IMR-90 (cell line): ENCODE measurements at regions not wholly inside any gene's neighbourhood (a gene's known extent, or its start where the extent isn't known, plus 50 kb on each side); places are given as distances from the start of the nearest gene placed in this dataset.

Source experiments
- ATAC-seq: fragments of 200-7000 bp; cut with Tn5 transposase; 2 replicates; pipeline ENCODE4 v1.9.1; 2020; ENCODE audit warnings: low read depth, mild to moderate bottlenecking, moderate library complexity
- BruUV-seq: library from RNA; stranded (reverse); fragments of 400-500 nt; replicated peaks from 2 replicates; lab custom pipeline; 2021; lab: Mats Ljungman, UMichigan
- CTCF ChIA-PET: fragments of 300-600 bp; formaldehyde crosslinking; extraction: SDS; loops from one replicate; lab custom pipeline; 2021; ENCODE audit warnings: antibody characterized with exemption; lab: Yijun Ruan, JAX
- POLR2A ChIA-PET: fragments of 300-600 bp; sonication (Branson Sonifier 250); formaldehyde crosslinking; loops from one replicate; lab custom pipeline; 2022; ENCODE audit warnings: antibody characterized with exemption; ENCODE audit not compliant: unreplicated experiment; lab: Charles Lee
- DNase-seq: peaks from one replicate; pipeline ENCODE4 v3.0.0; 2013
- H2AFZ ChIP-seq: replicated peaks from 2 replicates; pipeline ENCODE3; 2013; ENCODE audit warnings: low read length, mild to moderate bottlenecking; ENCODE audit not compliant: poor library complexity
- H2AK5ac ChIP-seq: 2 replicates; pipeline ENCODE4 v1.6.1; 2013; ENCODE audit warnings: low read depth, low read length, inconsistent platforms
- H2AK9ac ChIP-seq: replicated peaks from 2 replicates; pipeline ENCODE3; 2013; ENCODE audit warnings: mild to moderate bottlenecking, low read depth, low read length, moderate library complexity; ENCODE audit not compliant: poor library complexity
- H2BK120ac ChIP-seq: 2 replicates; pipeline ENCODE4 v1.6.1; 2013; ENCODE audit warnings: low read depth, low read length, inconsistent platforms
- H2BK15ac ChIP-seq: 3 replicates; pipeline ENCODE4 v1.6.1; 2013; ENCODE audit warnings: low read depth, low read length, inconsistent platforms
- H2BK20ac ChIP-seq: 2 replicates; pipeline ENCODE4 v1.6.1; 2013; ENCODE audit warnings: low read depth, mild to moderate bottlenecking, inconsistent platforms, low read length, moderate library complexity
- H2BK5ac ChIP-seq: 2 replicates; pipeline ENCODE4 v1.6.1; 2013; ENCODE audit warnings: mild to moderate bottlenecking, low read depth, low read length, inconsistent platforms; ENCODE audit not compliant: poor library complexity, severe bottlenecking
- H3K14ac ChIP-seq: replicated peaks from 2 replicates; pipeline ENCODE4 v1.6.1; 2013; ENCODE audit warnings: low read depth, low read length, inconsistent platforms
- H3K18ac ChIP-seq: 2 replicates; pipeline ENCODE4 v1.6.1; 2013; ENCODE audit warnings: low read depth, low read length, control low read depth
- H3K23ac ChIP-seq: 2 replicates; pipeline ENCODE4 v1.6.1; 2013; ENCODE audit warnings: low read depth, low read length, inconsistent platforms
- H3K27ac ChIP-seq: 2 replicates; pipeline ENCODE4 v1.5.1; 2013; ENCODE audit warnings: mild to moderate bottlenecking, control low read depth, low read length; ENCODE audit not compliant: insufficient read depth
- H3K27me3 ChIP-seq: 2 replicates; pipeline ENCODE4 v1.6.1; 2013; ENCODE audit warnings: low read length; ENCODE audit not compliant: control insufficient read depth, insufficient read depth
- H3K36me3 ChIP-seq: 2 replicates; pipeline ENCODE4 v1.6.1; 2013; ENCODE audit warnings: low read length, mixed read lengths; ENCODE audit not compliant: control insufficient read depth, insufficient read depth
- H3K4ac ChIP-seq: 2 replicates; pipeline ENCODE4 v1.6.1; 2013; ENCODE audit warnings: low read depth, low read length, inconsistent platforms
- H3K4me1 ChIP-seq: 2 replicates; pipeline ENCODE4 v1.6.1; 2013; ENCODE audit warnings: low read length, mixed read lengths; ENCODE audit not compliant: control insufficient read depth, insufficient read depth
- H3K4me2 ChIP-seq: 2 replicates; pipeline ENCODE4 v1.6.1; 2013; ENCODE audit warnings: low read depth, mild to moderate bottlenecking, control low read depth, low read length, moderate library complexity
- H3K4me3 ChIP-seq: 2 replicates; pipeline ENCODE4 v1.5.1; 2013; ENCODE audit warnings: low read depth, mild to moderate bottlenecking, control low read depth, low read length, moderate library complexity; ENCODE audit not compliant: insufficient read depth
- H3K56ac ChIP-seq: 2 replicates; pipeline ENCODE4 v1.6.1; 2013; ENCODE audit warnings: low read length, inconsistent platforms; ENCODE audit not compliant: insufficient read depth; ENCODE audit errors: extremely low read depth
- H3K79me1 ChIP-seq, 2 experiments: 2 replicates each; pipeline ENCODE4 v1.6.1; 2013; ENCODE audit warnings: low read length in 2 of 2, inconsistent platforms in 1 of 2, low read depth in 1 of 2
- H3K9ac ChIP-seq: 2 replicates; pipeline ENCODE4 v1.6.1; 2013; ENCODE audit warnings: low read depth, low read length, control low read depth
- H3K9me1 ChIP-seq: 2 replicates; pipeline ENCODE4 v1.6.1; 2013; ENCODE audit warnings: low read length, inconsistent platforms; ENCODE audit not compliant: insufficient read depth
- H3K9me3 ChIP-seq: 2 replicates; pipeline ENCODE4 v1.6.1; 2013; ENCODE audit warnings: low read length; ENCODE audit not compliant: control insufficient read depth, insufficient read depth
- H4K20me1 ChIP-seq: 2 replicates; pipeline ENCODE4 v1.6.1; 2013; ENCODE audit warnings: low read length, inconsistent platforms; ENCODE audit not compliant: insufficient read depth
- H4K5ac ChIP-seq: 2 replicates; pipeline ENCODE4 v1.6.1; 2013; ENCODE audit warnings: mild to moderate bottlenecking, low read depth, low read length, control low read depth
- H4K8ac ChIP-seq, 2 experiments: 2 replicates each; pipeline ENCODE4 v1.6.1; 2013; ENCODE audit warnings: low read depth in 2 of 2, low read length in 2 of 2, control low read depth in 1 of 2, inconsistent platforms in 1 of 2
- H4K91ac ChIP-seq: 2 replicates; pipeline ENCODE4 v1.6.1; 2013; ENCODE audit warnings: low read depth, low read length, inconsistent platforms; ENCODE audit not compliant: insufficient read depth
- CEBPB ChIP-seq: IDR thresholded peaks from 2 replicates; pipeline ENCODE4 v1.6.1; 2012; ENCODE audit warnings: low read depth, low read length, improper control_type of control experiment
- FOS ChIP-seq: fragments of 150-350 bp; IDR thresholded peaks from 2 replicates; pipeline ENCODE4 v1.6.1; 2016; ENCODE audit warnings: low read depth, low read length
- SMC3 ChIP-seq: fragments of 150-350 bp; IDR thresholded peaks from 2 replicates; pipeline ENCODE4 v1.6.1; 2016; ENCODE audit warnings: low read depth, mild to moderate bottlenecking, antibody characterized with exemption, low read length, moderate library complexity
- WGBS, 2 experiments: methylation state at CpG; one replicate each; pipeline versions ENCODE4 v1.1.5 to v1.1.7; 2013; ENCODE audit warnings: missing lambda C conversion rate in 2 of 2; ENCODE audit not compliant: insufficient read length in 1 of 2; ENCODE audit errors: extremely low coverage in 2 of 2; 5-methylcytosine and 5-hydroxymethylcytosine counted together
- dilution Hi-C: fragments of 300-500 bp; cut with HindIII; formaldehyde crosslinking; loops from one replicate; pipeline ENCODE4 v1.14.3; 2018; ENCODE audit warnings: low sequenced_read_pairs; ENCODE audit not compliant: unreplicated experiment
- in situ Hi-C: fragments of 300-500 bp; cut with MboI; formaldehyde crosslinking; loops from 3 replicates; pipeline ENCODE4 v1.14.3; 2019; ENCODE audit warnings: low sequenced_read_pairs, inconsistent platforms, mixed read lengths
- intact Hi-C: fragments of 100-400 bp; cut with micrococcal nuclease; formaldehyde crosslinking; loops from 2 replicates; pipeline ENCODE4 v1.10.0; 2022

- H2AK5ac ChIP-seq, result no peak overlapping the region
- no peak overlapping the region for H3K56ac ChIP-seq
- in situ Hi-C loops, result loop anchor here (25.0 kb wide), 1 partner anchor 774 kb away; no protein-coding TSS in a partner anchor
- no CpG with 5 or more reads among the region's 3 CpGs for WGBS, 2 experiments
- POLR2A ChIA-PET, result no interaction called here
- H3K27ac ChIP-seq, result no peak overlapping the region
- H3K14ac ChIP-seq, result no peak overlapping the region
- TF ChIP-seq CEBPB (no peak), SMC3 (no peak), FOS (no peak)
- H4K20me1 ChIP-seq, result no peaks in the 10 kb centered on the region
- no peak overlapping the region for H2BK20ac ChIP-seq
- H3K4me2 ChIP-seq, result no peak overlapping the region
- H3K36me3 ChIP-seq, result no peaks in the 10 kb centered on the region
- ATAC-seq (no peak), DNase-seq (peak; percentile 17)
- no peak overlapping the region for H3K9ac ChIP-seq
- H2AK9ac ChIP-seq, result no peak overlapping the region
- H4K91ac ChIP-seq, result no peak overlapping the region
- H3K4me1 ChIP-seq, result peaks cover 3% of the 10 kb centered on the region; the same call in 1 of the 2 replicates
- H3K23ac ChIP-seq, result no peak overlapping the region
- H3K9me3 ChIP-seq, result no peaks in the 10 kb centered on the region
- H4K8ac ChIP-seq, result no peak overlapping the region
- CTCF ChIA-PET, result no interaction called here
- no peak overlapping the region for H2BK120ac ChIP-seq
- no peak overlapping the region for H2BK15ac ChIP-seq
- H3K4me3 ChIP-seq, result no peak overlapping the region
- H3K27me3 ChIP-seq, result 0 out of 2 replicates have a peak, but pooled peaks cover 1% of the 10 kb centered on the region
- H3K9me1 ChIP-seq, result no peaks in the 10 kb centered on the region
- no peak overlapping the region for H2AFZ ChIP-seq
- dilution Hi-C loops, result no loop called here
- H3K18ac ChIP-seq, result no peak overlapping the region
- H3K79me1 ChIP-seq, result no peaks in the 10 kb centered on the region
- intact Hi-C loops, result no loop called here
- no peak overlapping the region for H3K4ac ChIP-seq
- H4K5ac ChIP-seq, result no peak overlapping the region
- no TSS peak for BruUV-seq
- no peak overlapping the region for H2BK5ac ChIP-seq
These were observed 148.1 kb downstream of the SLC16A9 start for GRCh38 chr10:59561477-59562121.
